GM18520 (cell line): ENCODE measurements at regions not wholly inside any gene's neighbourhood (a gene's known extent, or its start where the extent isn't known, plus 50 kb on each side); places are given as distances from the start of the nearest gene placed in this dataset.
"Not testable (repeated sequence)": the region's sequence is repeated elsewhere in the genome, so short reads cannot be mapped to it uniquely, and the experiment has no call there.

Experiments used
- ATAC-seq: cut with Tn5 transposase; IDR thresholded peaks from one replicate; pipeline ENCODE4 v1.9.1; 2021; ENCODE audit not compliant: unreplicated experiment

DNA sequence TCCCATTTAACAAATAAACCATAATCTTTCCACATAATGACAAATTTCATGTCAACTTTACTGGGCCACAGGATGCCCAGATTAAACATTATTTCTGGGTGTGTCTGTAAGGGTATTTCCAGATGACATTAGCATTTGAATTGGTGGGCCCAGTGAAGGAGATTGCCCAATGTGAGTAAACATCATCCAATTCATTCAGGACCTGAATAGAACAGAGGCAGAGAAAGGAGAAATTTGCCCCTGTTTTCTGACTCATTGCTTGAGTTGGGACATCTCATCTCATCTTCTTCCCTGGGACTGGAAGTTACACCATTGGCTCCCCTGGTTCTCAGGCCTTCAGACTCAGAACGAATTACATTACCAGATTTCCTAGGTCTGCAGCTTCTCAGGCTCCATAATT lies 142.9 kb downstream of the TPBG start:
- ATAC-seq, result no peak

DNA sequence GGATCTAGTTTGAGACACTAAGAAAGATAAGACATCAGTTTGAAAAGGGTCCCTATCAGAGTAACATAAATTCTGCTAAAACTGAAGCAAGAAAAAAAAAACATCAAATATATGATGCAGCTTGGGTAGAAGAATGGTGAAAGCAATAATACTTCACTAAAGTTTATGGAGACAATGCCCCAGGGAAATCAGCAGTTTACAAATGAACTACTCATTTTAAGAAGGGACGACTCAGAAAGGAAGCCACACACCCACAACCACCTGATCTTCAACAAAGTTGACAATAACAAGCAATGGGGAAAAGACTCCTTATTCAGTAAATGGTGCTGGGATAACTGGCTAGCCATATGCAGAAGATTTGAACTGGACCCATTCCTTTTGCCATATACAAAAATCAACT lies 143.5 kb downstream of the TPBG start:
- ATAC-seq, result no peak

- no peak for ATAC-seq
Observed at GRCh38 chr6:82511546-82511945, 147.9 kb downstream of the TPBG start.

DNA sequence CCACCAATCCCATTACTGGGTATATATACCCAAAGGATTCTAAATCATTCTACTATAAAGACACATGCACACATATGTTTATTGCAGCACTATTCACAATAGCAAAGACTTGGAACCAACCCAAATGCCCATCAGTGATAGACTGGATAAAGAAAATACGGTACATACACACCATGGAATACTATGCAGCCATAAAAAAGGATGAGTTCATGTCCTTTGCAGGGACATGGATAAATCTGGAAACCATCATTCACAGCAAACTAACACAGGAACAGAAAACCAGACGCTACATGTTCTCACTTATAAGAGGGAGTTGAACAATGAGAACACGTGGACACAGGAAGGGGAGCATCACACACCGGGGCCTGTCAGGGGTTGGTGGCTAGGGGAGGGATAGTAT lies 154.3 kb downstream of the TPBG start:
- ATAC-seq, result not testable (repeated sequence)

GRCh38 chr6:82521369-82521768 lies 157.8 kb downstream of the TPBG start:
- no peak for ATAC-seq

DNA sequence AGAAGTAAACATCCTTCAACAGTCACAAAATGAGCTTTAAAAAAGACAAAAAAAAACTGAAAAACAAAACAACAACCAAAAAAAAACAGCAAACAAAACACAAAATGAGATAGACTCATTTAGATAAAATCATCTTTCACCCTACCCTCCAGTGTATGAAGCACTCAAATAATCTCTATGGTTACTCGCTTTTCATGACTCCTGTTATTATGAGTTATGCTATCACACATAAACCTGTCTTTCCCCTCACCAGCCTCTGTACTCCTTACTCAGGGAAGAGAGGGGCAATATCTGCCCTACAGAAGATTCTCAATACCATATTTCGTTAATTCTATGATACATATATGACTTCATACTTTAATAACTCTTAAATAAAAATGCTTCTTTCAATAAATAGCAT lies 158.2 kb downstream of the TPBG start:
- ATAC-seq, result no peak

GRCh38 chr6:82524031-82524430 lies 160.4 kb downstream of the TPBG start:
- ATAC-seq, result no peak

DNA sequence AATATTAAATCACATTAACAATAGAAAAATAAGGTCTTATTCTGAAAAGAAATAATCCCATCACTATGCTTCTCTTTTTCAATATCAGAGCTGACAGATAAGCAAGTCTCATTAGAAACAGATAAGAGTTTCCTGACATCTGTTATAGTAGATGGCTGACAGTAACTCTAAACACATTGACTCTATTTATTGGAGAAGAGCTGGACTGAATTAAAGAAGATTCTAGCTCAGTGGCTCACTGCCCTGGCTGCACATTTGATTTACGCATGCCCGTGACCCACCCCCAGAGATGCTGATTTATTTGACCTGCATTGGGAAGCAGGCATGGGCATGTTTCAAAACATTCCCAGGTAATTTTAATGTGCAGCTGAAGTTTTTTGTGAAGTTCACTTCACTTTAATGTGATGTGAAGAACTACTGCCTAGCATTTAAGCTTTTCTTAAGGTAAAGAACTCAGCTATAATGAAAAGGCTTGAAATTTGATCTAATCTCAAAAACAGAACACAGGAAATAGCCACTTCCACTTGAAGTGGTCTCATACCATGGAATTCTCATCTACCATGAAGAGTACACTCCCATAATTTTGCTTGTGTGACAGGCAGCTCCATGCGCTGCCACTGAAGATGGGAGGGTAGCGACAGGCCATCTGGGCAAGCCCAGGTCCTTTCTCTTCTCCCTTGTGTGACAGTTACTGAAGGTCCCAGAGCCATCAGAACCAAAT lies 162.3 kb downstream of the TPBG start:
- no peak for ATAC-seq

GRCh38 chr6:82529960-82530460 lies 166.4 kb downstream of the TPBG start:
- not testable (repeated sequence) for ATAC-seq

GRCh38 chr6:82534876-82535275 lies 171.3 kb downstream of the TPBG start:
- ATAC-seq, result no peak

- ATAC-seq, result not testable (repeated sequence)
Observed at GRCh38 chr6:82549480-82549879, 185.9 kb downstream of the TPBG start.

- ATAC-seq, result not testable (repeated sequence)
Observed at GRCh38 chr6:82551311-82551710, 187.7 kb downstream of the TPBG start.

DNA sequence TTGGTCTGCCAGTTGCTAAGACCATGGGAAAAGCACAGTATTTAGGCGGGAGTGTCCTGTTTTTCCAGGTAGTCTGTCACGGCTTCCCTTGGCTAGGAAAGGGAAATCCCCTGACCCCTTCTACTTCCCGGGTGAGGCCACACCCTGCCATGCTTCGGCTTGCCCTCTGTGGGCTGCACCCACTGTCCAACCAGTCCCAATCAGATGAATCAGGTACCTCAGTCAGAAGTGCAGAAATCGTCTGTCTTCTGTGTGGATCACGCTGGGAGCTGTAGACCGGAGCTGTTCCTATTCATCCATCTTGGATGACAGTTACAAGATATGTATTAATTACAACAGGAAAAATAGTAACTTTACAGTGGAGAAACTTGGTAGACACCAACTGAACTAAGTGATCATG lies 188.2 kb downstream of the TPBG start:
- no peak for ATAC-seq

DNA sequence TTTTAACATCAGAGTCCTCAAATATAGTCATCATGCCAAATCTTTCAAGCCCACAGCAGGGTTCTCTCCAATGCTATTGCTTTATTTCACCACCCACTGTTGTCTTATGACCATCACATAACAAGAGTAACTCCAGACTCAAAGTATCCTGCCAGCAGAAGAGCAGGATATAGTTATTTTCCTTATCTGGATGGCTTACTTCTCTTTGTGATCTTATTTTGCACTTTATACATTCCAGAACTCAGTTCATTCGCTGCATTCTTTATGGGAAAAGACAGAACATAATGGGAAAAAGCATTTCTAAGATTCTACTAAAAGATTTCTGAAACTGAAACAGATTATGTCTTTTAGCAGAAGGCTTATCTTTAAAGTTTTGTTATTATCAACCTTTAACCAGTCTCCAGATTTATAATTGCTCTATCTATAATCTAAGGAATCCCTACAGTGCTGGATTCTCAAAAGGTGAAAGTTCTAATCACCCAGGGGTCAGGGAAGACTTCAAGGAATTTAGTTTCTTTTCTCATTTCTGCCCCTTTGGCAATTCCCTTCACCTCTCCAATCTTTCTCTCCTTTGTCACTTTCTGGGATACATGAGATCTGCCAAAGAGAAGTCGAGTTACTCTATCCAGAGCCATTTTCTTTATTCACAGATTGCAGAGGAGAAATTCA lies 190.4 kb downstream of the TPBG start:
- no peak for ATAC-seq

DNA sequence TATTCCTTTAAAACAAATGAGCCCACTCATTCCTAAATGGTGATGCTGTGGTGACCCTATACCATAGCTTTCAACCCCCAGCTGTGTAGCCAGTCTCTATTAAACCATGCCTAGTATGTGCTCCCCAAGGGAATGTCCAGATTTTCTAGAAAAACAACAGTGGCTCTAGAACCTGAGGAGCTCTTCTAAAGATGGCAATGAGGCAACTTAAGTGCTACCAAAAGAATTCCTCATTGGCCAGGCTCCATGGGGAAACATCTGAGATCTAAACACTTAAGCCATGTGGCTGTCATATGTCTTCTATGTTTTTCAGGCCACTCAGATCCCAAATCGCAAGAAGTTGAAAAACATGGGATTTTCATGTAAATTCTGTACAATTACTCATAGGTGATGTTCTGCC lies 191.0 kb downstream of the TPBG start:
- no peak for ATAC-seq

DNA sequence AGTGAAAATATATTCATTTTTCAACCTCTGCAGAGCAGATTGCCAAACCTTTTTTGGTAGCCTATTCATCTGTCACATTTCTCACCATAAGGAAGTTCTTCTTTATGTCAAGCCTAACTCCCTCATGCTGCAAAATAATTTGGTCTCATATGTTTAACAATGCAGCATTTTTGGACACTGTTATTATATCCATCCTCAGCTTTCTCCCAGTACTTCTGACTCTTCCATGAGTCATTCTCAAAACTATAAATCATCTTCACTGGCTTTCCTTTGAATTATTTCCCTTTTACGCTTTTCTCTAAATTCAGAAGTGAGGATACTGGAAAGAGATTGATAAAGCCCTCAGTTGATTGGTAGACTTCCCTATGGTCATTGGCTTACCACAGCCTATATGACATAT lies 192.2 kb downstream of the TPBG start:
- no peak for ATAC-seq

DNA sequence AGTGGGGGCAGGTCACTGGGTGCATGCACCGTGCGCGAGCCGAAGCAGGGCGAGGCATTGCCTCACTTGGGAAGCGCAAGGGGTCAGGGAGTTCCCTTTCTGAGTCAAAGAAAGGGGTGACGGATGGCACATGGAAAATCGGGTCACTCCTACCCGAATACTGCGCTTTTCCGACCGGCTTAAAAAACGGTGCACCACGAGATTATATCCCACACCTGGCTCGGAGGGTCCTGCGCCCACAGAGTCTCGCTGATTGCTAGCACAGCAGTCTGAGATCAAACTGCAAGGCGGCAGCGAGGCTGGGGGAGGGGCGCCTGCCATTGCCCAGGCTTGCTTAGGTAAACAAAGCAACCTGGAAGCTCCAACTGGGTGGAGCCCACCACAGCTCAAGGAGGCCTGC lies 194.9 kb downstream of the TPBG start:
- ATAC-seq, result not testable (repeated sequence)

DNA sequence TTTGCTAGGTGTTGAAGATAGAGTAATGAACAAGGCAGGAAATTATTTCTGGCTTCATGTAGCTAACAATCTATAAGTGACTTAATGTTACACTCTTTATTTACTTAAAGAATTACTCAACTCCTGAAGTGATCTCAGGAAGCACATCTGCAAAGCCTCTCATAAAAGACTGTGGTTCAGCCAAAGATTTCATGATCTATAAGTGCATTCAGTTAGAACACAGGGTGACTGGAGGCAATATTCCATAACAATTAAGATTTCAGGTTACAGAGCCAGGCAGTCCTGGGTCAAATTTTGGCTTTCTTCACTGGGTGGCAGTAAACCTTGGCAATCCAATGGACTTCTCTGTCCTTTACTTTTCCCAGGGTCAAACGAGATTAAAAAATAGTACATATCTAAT lies 204.0 kb downstream of the TPBG start:
- no peak for ATAC-seq

- ATAC-seq, result peak; percentile 99
Observed at GRCh38 chr6:82568290-82568993, 204.8 kb downstream of the TPBG start.

DNA sequence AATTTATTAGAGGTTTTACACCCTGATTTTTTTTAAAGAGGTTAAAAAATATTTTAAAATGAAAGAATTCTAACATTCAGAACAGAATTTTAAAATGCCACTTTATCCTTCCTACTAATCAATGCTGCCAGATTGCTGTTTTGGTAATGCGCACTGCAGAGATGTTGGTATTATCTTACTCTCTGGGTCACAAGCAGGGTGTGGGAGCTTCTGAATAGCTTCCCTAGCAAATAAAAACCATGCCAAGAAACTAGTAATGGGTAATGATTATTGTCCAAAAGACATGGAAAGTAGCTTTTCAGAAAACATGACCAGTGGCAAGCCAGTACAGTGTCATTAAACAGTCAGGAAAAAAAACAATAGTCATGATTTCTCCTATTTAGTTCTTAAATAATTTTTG lies 205.4 kb downstream of the TPBG start:
- ATAC-seq, result no peak

DNA sequence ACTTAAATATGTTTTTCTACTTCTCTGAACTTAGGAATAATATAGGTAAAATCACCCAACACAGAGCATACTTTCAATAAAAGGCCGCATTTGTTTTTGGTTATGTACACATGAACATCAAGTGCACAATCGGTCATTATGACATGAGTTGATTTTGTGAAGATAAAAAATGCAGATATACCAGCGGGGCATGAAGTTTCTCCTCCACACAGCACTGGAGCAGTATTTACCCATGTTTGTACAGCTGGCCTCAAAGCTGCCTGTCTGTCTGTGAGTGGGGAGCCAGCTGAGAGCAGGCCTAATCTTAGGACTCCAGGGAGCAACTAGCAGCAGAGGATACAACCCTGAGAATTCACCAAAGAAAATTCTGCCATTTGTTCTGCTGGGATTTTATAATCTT lies 206.5 kb downstream of the TPBG start:
- no peak for ATAC-seq

DNA sequence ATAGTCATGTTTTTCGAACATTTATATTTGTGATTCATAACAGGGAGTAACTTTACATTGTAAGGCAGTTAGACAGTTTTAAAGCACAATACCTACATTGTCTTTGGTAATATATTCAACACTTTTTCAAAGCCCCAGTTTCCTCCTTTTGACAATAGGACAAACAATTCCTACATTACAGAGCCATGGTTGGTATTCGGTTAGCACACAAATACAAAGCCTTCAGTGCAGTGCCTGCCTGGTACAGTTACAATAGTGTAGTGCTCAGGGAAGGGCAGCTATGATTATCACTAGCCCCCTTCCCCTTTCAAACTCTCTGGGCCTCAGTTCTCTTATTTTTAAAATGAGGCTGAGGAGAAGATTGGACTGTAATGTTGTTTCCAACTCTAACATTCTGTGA lies 207.8 kb downstream of the TPBG start:
- no peak for ATAC-seq
